Retina (tissue), 1 donor: ENCODE measurements at regions not wholly inside any gene's neighbourhood (a gene's known extent, or its start where the extent isn't known, plus 50 kb on each side); places are given as distances from the start of the nearest gene placed in this dataset.
"Not testable (repeated sequence)": the region's sequence is repeated elsewhere in the genome, so short reads cannot be mapped to it uniquely, and the experiment has no call there.

Source experiments
- DNase-seq: peaks from one replicate; pipeline ENCODE4 v3.0.0-alpha.2; 2016

- DNase-seq, result no peak
Observed at GRCh38 chr7:89621925-89622641, 532.2 kb upstream of the STEAP1 start.

GRCh38 chr7:89623018-89623672 is 531.1 kb upstream of the STEAP1 start:
- DNase-seq, result peak; percentile 62

GRCh38 chr7:89624155-89624554 is 530.1 kb upstream of the STEAP1 start:
- not testable (repeated sequence) for DNase-seq

GRCh38 chr7:89648509-89648908 is 505.8 kb upstream of the STEAP1 start:
- DNase-seq, result no peak

GRCh38 chr7:89655946-89656345 is 498.3 kb upstream of the STEAP1 start:
- DNase-seq, result no peak

GRCh38 chr7:89661876-89662275 is 492.4 kb upstream of the STEAP1 start:
- DNase-seq, result no peak

- no peak for DNase-seq
Observed at GRCh38 chr7:89666136-89666835, 488.0 kb upstream of the STEAP1 start.

- DNase-seq, result no peak
Observed at GRCh38 chr7:89680161-89680560, 474.1 kb upstream of the STEAP1 start.

- no peak for DNase-seq
Observed at GRCh38 chr7:89681448-89681847, 472.8 kb upstream of the STEAP1 start.

- DNase-seq, result no peak
Observed at GRCh38 chr7:89685287-89685686, 469.0 kb upstream of the STEAP1 start.

GRCh38 chr7:89687211-89687610 is 467.1 kb upstream of the STEAP1 start:
- DNase-seq, result no peak

GRCh38 chr7:89695241-89695640 is 459.0 kb upstream of the STEAP1 start:
- DNase-seq, result no peak

- no peak for DNase-seq
Observed at GRCh38 chr7:89714131-89714530, 440.1 kb upstream of the STEAP1 start.

GRCh38 chr7:89718941-89719340 is 435.3 kb upstream of the STEAP1 start:
- not testable (repeated sequence) for DNase-seq

GRCh38 chr7:89728481-89728880 is 425.8 kb upstream of the STEAP1 start:
- DNase-seq, result no peak

GRCh38 chr7:89731751-89732445 is 422.4 kb upstream of the STEAP1 start:
- DNase-seq, result no peak

- no peak for DNase-seq
Observed at GRCh38 chr7:89738549-89738948, 415.7 kb upstream of the STEAP1 start.

GRCh38 chr7:89757910-89758309 is 396.4 kb upstream of the STEAP1 start:
- no peak for DNase-seq

GRCh38 chr7:89760690-89761089 is 393.6 kb upstream of the STEAP1 start:
- no peak for DNase-seq

- DNase-seq, result no peak
Observed at GRCh38 chr7:89761173-89761572, 393.1 kb upstream of the STEAP1 start.

- no peak for DNase-seq
Observed at GRCh38 chr7:89770161-89770560, 384.1 kb upstream of the STEAP1 start.

- DNase-seq, result no peak
Observed at GRCh38 chr7:89771003-89771636, 383.1 kb upstream of the STEAP1 start.

GRCh38 chr7:89772276-89772675 is 382.0 kb upstream of the STEAP1 start:
- no peak for DNase-seq
